ENCODE measurements at regions not wholly inside any gene's neighbourhood (a gene's known extent, or its start where the extent isn't known, plus 50 kb on each side); places are given as distances from the start of the nearest gene placed in this dataset.

DNA sequence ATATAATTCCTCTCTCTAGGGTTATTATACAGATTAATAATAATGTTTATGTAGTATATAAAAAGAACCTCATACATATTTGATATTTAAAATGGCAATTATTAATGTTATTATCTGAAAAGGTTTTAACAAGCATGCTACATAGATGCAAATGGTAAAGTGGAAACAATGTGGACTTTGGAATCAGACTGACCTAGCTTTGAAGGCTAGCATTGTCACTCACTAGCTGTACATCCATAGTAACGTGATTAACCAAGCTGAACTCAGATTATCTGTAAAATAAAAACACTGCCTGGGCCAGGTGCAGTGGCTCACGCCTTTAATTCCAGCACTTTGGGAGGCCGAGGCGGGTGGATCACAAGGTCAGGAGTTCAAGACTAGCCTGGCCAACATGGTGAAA lies 233.7 kb upstream of the SPRY1 start:
- no peaks in the 10 kb centered on the region for H3K36me3 ChIP-seq (ENCODE audit: control insufficient read depth, insufficient read depth, low read length)
- no peak overlapping the region for H3K4me3 ChIP-seq (ENCODE audit: low read depth, low read length)
- H3K4me2 ChIP-seq (ENCODE audit: low read length), result no peak overlapping the region
- H3K79me2 ChIP-seq, result no peaks in the 10 kb centered on the region
- H2AFZ ChIP-seq, result no peak overlapping the region
- H3K4me1 ChIP-seq, result no peaks in the 10 kb centered on the region
- no peaks in the 10 kb centered on the region for H3K9me3 ChIP-seq (ENCODE audit: control insufficient read depth, low read length)
- TF ChIP-seq, protein P1, sequence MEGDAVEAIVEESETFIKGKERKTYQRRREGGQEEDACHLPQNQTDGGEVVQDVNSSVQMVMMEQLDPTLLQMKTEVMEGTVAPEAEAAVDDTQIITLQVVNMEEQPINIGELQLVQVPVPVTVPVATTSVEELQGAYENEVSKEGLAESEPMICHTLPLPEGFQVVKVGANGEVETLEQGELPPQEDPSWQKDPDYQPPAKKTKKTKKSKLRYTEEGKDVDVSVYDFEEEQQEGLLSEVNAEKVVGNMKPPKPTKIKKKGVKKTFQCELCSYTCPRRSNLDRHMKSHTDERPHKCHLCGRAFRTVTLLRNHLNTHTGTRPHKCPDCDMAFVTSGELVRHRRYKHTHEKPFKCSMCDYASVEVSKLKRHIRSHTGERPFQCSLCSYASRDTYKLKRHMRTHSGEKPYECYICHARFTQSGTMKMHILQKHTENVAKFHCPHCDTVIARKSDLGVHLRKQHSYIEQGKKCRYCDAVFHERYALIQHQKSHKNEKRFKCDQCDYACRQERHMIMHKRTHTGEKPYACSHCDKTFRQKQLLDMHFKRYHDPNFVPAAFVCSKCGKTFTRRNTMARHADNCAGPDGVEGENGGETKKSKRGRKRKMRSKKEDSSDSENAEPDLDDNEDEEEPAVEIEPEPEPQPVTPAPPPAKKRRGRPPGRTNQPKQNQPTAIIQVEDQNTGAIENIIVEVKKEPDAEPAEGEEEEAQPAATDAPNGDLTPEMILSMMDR (IDR thresholded peaks at IDR 0.05), result no peak
- H3K27ac ChIP-seq, result no peak overlapping the region
- no peak overlapping the region for H3K9ac ChIP-seq
- no peaks in the 10 kb centered on the region for H3K27me3 ChIP-seq (ENCODE audit: control insufficient read depth, insufficient read depth, low read length)

DNA sequence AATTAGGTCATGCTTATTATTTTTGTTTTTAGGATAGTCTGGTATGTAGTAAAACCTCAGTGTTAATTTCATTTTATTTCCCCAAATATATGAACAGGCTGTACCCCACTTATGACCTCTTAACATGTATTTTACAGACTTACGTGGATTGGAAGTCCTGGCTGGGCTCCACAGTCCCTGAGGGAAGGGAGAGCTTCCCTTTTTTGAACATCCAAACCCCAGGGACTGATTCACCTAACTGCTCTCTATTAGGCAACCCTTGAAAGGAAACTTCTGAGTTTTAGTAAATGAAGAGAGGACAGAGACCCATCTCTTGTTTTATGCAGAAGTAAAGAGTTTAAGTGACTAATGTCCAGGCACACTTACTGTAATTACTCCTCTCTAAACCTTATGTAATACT lies 233.1 kb upstream of the SPRY1 start:
- H3K27me3 ChIP-seq (ENCODE audit: control insufficient read depth, insufficient read depth, low read length), result no peaks in the 10 kb centered on the region
- TF ChIP-seq, protein P1 (IDR thresholded peaks at IDR 0.05), result no peak
- H3K36me3 ChIP-seq (ENCODE audit: control insufficient read depth, insufficient read depth, low read length), result no peaks in the 10 kb centered on the region
- no peak overlapping the region for H3K9ac ChIP-seq
- no peak overlapping the region for H2AFZ ChIP-seq
- H3K79me2 ChIP-seq, result no peaks in the 10 kb centered on the region
- no peaks in the 10 kb centered on the region for H3K9me3 ChIP-seq (ENCODE audit: control insufficient read depth, low read length)
- H3K4me1 ChIP-seq, result no peaks in the 10 kb centered on the region
- no peak overlapping the region for H3K4me3 ChIP-seq (ENCODE audit: low read depth, low read length)
- no peak overlapping the region for H3K27ac ChIP-seq
- H3K4me2 ChIP-seq (ENCODE audit: low read length), result no peak overlapping the region

DNA sequence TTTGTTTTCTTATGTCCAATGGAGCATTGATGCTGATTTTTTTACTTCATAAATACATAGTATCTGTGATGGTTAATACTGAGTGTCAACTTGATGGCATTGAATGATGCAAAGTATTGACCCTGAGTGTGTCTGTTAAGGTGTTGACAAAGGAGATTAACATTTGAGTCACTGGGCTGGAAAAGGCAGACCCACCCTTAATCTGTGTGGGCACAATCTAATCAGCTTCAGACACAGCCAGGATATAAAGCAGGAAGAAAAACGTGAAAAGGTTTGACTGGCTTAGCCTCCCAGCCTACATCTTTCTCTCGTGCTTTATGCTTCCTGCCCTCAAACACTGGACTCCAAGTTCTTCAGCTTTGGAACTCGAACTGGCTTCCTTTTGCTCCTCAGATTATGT lies 230.6 kb upstream of the SPRY1 start:
- no peaks in the 10 kb centered on the region for H3K36me3 ChIP-seq (ENCODE audit: control insufficient read depth, insufficient read depth, low read length)

DNA sequence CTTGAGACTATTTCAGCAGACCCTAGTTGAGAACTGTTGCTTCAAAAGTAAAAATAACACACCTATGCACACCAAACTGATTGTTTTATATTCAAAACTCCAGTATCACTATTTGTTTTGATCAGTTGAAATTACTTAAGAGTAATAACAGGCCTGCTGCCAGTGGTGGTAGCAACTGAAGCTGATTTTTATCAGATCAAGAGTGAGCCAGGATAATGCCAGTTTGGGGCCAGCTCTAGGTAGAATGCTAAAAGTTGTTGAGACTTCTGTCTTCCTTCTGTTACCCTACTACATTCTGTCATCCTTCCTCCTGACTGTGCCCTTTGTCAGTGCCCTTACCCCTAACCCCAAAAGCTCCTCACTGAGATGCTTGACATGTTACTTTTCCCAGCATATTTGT lies 228.7 kb upstream of the SPRY1 start:
- H3K79me2 ChIP-seq, result no peaks in the 10 kb centered on the region
- no peaks in the 10 kb centered on the region for H3K9me3 ChIP-seq (ENCODE audit: control insufficient read depth, low read length)
- H3K4me3 ChIP-seq (ENCODE audit: low read depth, low read length), result no peak overlapping the region
- TF ChIP-seq, protein P1 (IDR thresholded peaks at IDR 0.05), result no peak
- peak overlapping the region; percentile 24 for H3K4me2 ChIP-seq (ENCODE audit: low read length)
- H3K36me3 ChIP-seq (ENCODE audit: control insufficient read depth, insufficient read depth, low read length), result no peaks in the 10 kb centered on the region
- H3K27ac ChIP-seq, result no peak overlapping the region
- H3K9ac ChIP-seq, result no peak overlapping the region
- no peaks in the 10 kb centered on the region for H3K4me1 ChIP-seq
- H3K27me3 ChIP-seq (ENCODE audit: control insufficient read depth, insufficient read depth, low read length), result no peaks in the 10 kb centered on the region
- no peak overlapping the region for H2AFZ ChIP-seq

More for the DNA sequence above, 230.6 kb upstream of the SPRY1 start:
- no peaks in the 10 kb centered on the region for H3K9me3 ChIP-seq (ENCODE audit: control insufficient read depth, low read length)
- no peak overlapping the region for H3K4me2 ChIP-seq (ENCODE audit: low read length)
- H3K27me3 ChIP-seq (ENCODE audit: control insufficient read depth, insufficient read depth, low read length), result no peaks in the 10 kb centered on the region
- H2AFZ ChIP-seq, result no peak overlapping the region
- no peak overlapping the region for H3K9ac ChIP-seq
- TF ChIP-seq, protein P1 (IDR thresholded peaks at IDR 0.05), result no peak
- no peaks in the 10 kb centered on the region for H3K4me1 ChIP-seq
- H3K4me3 ChIP-seq (ENCODE audit: low read depth, low read length), result no peak overlapping the region
- no peak overlapping the region for H3K27ac ChIP-seq
- no peaks in the 10 kb centered on the region for H3K79me2 ChIP-seq

DNA sequence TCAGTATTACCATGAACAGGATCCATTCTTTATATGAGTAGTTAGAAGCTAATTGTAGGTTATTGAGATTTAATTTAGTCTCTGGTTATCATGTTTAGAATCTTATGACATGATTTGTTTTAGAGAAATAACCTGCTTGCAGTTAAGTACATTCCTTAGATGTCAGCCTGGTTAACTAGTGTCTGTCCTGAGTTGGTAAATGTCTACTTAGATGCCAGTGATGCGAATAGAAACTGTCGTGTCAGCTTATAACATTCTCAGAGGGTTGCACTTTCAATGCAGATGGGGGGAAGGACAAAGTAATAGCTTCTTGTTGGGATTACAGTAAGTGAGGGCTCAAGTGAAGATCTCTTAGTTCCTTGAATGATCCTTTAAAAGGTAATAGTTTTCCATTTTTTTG lies 227.8 kb upstream of the SPRY1 start:
- TF ChIP-seq, protein P1 (IDR thresholded peaks at IDR 0.05), result no peak

More for the DNA sequence above, 227.8 kb upstream of the SPRY1 start:
- Histone ChIP-seq H3K4me1 (no peaks in the 10 kb centered on the region), H3K4me3 (ENCODE audit: low read depth, low read length) (no peak overlapping the region), H3K79me2 (no peaks in the 10 kb centered on the region), H3K27ac (no peak overlapping the region), H3K4me2 (ENCODE audit: low read length) (peak overlapping the region; percentile 26), H3K36me3 (ENCODE audit: control insufficient read depth, insufficient read depth, low read length) (no peaks in the 10 kb centered on the region), H3K27me3 (ENCODE audit: control insufficient read depth, insufficient read depth, low read length) (no peaks in the 10 kb centered on the region), H2AFZ (no peak overlapping the region), H3K9me3 (ENCODE audit: control insufficient read depth, low read length) (no peaks in the 10 kb centered on the region), H3K9ac (no peak overlapping the region)
